WERI-Rb-1 (cell line): ENCODE measurements at regions not wholly inside any gene's neighbourhood (a gene's known extent, or its start where the extent isn't known, plus 50 kb on each side); places are given as distances from the start of the nearest gene placed in this dataset.

Experiments
- DNase-seq: peaks from one replicate; pipeline ENCODE4 v3.0.0-alpha.2; 2020
- H3K27ac ChIP-seq: fragments of 250-450 bp; sonication (Bioruptor Pico); 2 replicates; pipeline ENCODE4 v1.5.1; 2020; ENCODE audit warnings: mild to moderate bottlenecking, moderate library complexity
- H3K27me3 ChIP-seq: fragments of 250-450 bp; sonication (Bioruptor Pico); 2 replicates; pipeline ENCODE4 v1.5.1; 2021; ENCODE audit warnings: mild to moderate bottlenecking, low read depth, moderate library complexity; ENCODE audit not compliant: insufficient read depth, severe bottlenecking
- H3K36me3 ChIP-seq: fragments of 250-450 bp; sonication (Bioruptor Pico); 2 replicates; pipeline ENCODE4 v1.5.1; 2020; ENCODE audit warnings: mild to moderate bottlenecking, moderate library complexity
- H3K4me3 ChIP-seq: 2 replicates; pipeline ENCODE4 v1.5.1; 2011; ENCODE audit warnings: low read depth, mild to moderate bottlenecking, control low read depth, low read length
- H3K9me3 ChIP-seq: fragments of 250-450 bp; sonication (Bioruptor Pico); 2 replicates; pipeline ENCODE4 v1.5.1; 2021; ENCODE audit warnings: mild to moderate bottlenecking, moderate library complexity; ENCODE audit not compliant: severe bottlenecking
- CTCF ChIP-seq: IDR thresholded peaks from 2 replicates; pipeline ENCODE4 v1.5.1; 2011; ENCODE audit warnings: low read depth, mild to moderate bottlenecking, control low read depth, inconsistent platforms, low read length

DNA sequence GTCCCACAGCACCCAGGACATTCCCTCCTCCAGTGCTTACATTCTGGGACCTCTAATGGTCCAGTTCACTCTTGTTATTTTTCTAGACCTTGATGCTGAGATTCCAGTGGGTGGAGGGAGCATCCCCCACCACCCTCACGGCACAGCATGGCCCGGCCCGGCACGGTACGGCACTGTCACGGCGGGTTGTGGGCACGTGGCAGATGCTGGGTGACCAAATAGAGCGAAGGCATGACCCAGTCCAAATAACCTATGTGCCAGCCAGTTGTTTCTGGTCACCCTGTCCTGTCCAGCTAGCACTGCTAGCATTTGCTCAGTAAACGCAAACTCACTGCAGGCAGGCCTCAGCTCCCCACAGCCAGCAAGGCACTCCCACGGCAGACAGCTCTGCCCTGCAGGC, 204.7 kb downstream of the ENGASE start:
- H3K4me3 ChIP-seq, result no peak overlapping the region
- DNase-seq, result no peak
- TF ChIP-seq CTCF, result no peak
- no peaks in the 10 kb centered on the region for H3K27me3 ChIP-seq
- 0 out of 2 replicates have a peak, but pooled peaks cover 3% of the 10 kb centered on the region for H3K36me3 ChIP-seq
- H3K27ac ChIP-seq, result no peak overlapping the region
- H3K9me3 ChIP-seq, result no peaks in the 10 kb centered on the region

DNA sequence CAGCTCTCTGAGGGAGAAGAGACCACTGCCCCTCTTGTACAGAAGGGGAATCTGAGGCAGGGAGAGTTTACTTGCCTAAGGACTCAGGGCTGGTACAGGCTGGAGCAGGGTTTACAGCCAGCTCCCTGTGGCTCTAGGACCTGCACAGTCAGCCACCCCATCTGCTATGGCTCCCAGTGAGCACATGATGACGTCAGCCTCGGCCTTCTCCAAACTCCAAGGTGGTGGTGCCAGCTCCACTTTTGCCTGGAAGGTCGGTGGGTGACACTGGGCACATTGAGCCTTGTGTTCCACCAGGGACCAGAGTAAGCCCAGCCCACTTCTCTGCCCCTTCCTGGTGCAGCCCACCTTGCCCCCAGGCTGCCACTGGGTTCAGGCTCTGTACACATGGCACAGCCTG, 202.2 kb downstream of the ENGASE start:
- no peak overlapping the region for H3K27ac ChIP-seq

DNA sequence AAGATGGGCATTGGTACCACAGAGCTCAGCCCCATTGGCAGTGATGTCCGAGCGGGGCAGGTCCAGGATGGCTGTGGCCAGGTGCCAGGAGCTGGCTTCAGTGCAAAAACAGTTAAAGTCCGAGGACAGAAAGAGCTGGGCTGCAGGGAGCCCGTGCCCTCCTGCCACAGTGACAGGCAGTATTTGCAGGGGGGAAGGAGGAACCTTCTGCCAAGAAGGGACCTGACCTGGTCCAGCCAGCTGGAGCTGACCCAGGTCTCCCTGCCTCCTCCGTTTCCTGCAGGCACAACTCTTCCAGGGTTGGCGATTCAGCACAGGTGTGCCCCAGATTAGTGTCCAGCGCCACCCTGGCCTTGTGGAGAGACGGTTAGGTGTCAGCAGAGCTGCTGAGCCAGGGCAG, 199.0 kb downstream of the ENGASE start:
- H3K36me3 ChIP-seq, result 0 out of 2 replicates have a peak, but pooled peaks cover 5% of the 10 kb centered on the region
- DNase-seq, result no peak
- no peaks in the 10 kb centered on the region for H3K9me3 ChIP-seq
- no peaks in the 10 kb centered on the region for H3K27me3 ChIP-seq
- no peak for TF ChIP-seq CTCF
- H3K4me3 ChIP-seq, result no peak overlapping the region
- no peak overlapping the region for H3K27ac ChIP-seq

More for the DNA sequence above, 202.2 kb downstream of the ENGASE start:
- Histone ChIP-seq H3K4me3 (no peak overlapping the region), H3K36me3 (0 out of 2 replicates have a peak, but pooled peaks cover 3% of the 10 kb centered on the region), H3K27me3 (no peaks in the 10 kb centered on the region), H3K9me3 (no peaks in the 10 kb centered on the region)
- DNase-seq, result peak; percentile 41
- TF ChIP-seq CTCF, result no peak

DNA sequence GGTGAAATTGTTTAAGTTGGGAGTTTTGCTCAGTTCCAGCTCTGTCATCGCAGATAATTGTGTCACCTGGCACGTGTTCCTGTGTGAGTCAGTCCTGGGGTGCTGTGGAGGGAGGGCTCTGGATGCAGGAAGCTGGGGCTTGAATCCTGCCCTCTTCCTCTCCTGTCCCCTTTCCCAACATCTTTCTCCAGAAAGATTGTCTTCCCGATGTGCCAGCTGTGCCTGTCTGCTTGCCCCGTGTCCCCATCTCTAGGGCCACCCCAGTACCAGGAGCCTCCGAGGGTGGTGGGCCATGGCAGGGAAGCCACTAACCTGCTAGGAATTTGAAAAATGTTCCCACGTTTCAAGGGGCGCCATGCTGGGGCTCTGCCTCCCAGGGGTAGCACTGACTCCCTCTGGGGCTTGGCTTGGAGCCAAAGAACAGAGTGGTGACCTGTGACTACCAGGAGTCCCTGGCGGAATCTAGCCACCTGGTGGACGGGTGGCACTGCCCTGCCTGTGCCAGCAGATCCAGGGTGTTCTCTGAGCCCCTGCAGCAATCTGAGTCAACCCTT, 198.1 kb downstream of the ENGASE start:
- Histone ChIP-seq H3K36me3 (0 out of 2 replicates have a peak, but pooled peaks cover 5% of the 10 kb centered on the region), H3K4me3 (no peak overlapping the region), H3K9me3 (no peaks in the 10 kb centered on the region), H3K27ac (no peak overlapping the region), H3K27me3 (no peaks in the 10 kb centered on the region)
- no peak for TF ChIP-seq CTCF
- no peak for DNase-seq

DNA sequence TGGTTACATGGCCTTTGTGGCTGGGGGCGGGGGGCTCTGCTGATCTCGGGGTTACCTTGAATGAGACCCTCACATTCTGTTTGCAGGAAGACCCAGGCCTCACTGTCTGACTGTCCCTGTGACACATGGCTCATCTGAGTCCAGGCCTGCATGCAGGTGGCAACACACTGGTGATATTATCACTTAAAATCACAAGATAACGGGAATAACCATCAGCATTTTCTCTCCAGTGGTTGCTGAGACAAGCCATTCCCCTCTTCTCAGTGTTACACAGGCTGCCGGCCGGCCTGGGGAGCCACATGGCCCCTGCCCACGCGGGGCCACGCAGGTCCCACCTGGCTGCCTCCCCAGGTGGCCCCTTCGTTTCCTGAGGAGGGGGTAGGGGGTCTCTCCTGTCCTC, 197.6 kb downstream of the ENGASE start:
- Histone ChIP-seq H3K27me3 (no peaks in the 10 kb centered on the region), H3K36me3 (0 out of 2 replicates have a peak, but pooled peaks cover 5% of the 10 kb centered on the region), H3K9me3 (no peaks in the 10 kb centered on the region), H3K4me3 (no peak overlapping the region), H3K27ac (no peak overlapping the region)
- TF ChIP-seq CTCF, result no peak
- no peak for DNase-seq

DNA sequence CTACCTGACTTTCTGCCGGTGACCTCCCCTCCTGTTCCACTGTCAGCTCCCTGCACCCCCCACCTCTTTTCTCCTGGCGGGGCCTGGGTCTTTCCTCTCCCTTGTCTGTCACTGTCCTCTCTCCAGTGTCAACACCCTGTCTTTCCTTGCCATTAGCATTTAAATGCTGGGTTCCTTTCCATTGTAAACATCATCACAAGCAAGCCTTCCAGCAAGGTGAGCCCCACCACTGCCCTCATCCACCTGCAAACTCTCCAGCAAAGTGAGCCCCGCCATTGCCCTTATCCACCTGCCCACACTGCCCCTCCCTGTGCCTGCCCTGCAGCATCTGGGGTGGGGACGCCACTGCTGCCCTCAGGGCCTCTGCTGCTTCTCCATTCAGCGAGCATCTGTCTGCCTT, 195.0 kb downstream of the ENGASE start:
- Histone ChIP-seq H3K27ac (no peak overlapping the region), H3K36me3 (0 out of 2 replicates have a peak, but pooled peaks cover 5% of the 10 kb centered on the region), H3K27me3 (no peaks in the 10 kb centered on the region), H3K9me3 (no peaks in the 10 kb centered on the region), H3K4me3 (no peak overlapping the region)
- no peak for DNase-seq
- no peak for TF ChIP-seq CTCF
